ENCODE measurements at regions not wholly inside any gene's neighbourhood (a gene's known extent, or its start where the extent isn't known, plus 50 kb on each side); places are given as distances from the start of the nearest gene placed in this dataset.

DNA sequence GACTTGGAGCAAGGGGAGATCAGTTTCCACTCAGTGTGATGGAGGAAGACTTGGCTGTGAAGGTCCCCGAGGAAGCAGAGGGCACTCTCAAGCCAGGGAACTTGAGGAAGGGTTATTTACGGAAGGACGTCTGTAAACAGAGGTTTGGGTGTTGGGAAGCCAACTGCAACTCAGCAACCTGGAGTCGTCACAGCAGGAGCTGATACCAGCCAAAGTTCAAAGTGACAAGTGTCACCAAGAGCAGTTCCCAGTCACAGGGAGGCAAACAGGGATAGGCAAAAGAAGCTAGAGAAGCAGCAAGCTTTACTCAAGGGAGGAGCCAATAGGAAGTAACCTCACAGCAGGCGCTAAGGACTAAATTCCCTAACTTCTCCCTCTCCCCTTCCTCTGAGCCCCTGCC is 205.5 kb downstream of the EFNB2 start:
- ATAC-seq = no peak
- intact Hi-C loops (cut with DNase I) = no loop called here
- H3K9me3 ChIP-seq = no peaks in the 10 kb centered on the region
- H3K4me3 ChIP-seq = no peak overlapping the region
- TF ChIP-seq, protein P1, sequence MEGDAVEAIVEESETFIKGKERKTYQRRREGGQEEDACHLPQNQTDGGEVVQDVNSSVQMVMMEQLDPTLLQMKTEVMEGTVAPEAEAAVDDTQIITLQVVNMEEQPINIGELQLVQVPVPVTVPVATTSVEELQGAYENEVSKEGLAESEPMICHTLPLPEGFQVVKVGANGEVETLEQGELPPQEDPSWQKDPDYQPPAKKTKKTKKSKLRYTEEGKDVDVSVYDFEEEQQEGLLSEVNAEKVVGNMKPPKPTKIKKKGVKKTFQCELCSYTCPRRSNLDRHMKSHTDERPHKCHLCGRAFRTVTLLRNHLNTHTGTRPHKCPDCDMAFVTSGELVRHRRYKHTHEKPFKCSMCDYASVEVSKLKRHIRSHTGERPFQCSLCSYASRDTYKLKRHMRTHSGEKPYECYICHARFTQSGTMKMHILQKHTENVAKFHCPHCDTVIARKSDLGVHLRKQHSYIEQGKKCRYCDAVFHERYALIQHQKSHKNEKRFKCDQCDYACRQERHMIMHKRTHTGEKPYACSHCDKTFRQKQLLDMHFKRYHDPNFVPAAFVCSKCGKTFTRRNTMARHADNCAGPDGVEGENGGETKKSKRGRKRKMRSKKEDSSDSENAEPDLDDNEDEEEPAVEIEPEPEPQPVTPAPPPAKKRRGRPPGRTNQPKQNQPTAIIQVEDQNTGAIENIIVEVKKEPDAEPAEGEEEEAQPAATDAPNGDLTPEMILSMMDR (IDR thresholded peaks at IDR 0.05) = no peak
- no peak for TF ChIP-seq POLR2A (IDR thresholded peaks at IDR 0.05)
- H3K36me3 ChIP-seq = no peaks in the 10 kb centered on the region
- 15% methylated on average over 4 of the region's 5 CpGs for WGBS (ENCODE audit: insufficient coverage, low coverage, low lambda C conversion rate, missing lambda C conversion rate)
- H3K4me1 ChIP-seq = no peaks in the 10 kb centered on the region
- no peak overlapping the region for H3K27ac ChIP-seq
- no peak for DNase-seq
- H3K27me3 ChIP-seq = no peaks in the 10 kb centered on the region

DNA sequence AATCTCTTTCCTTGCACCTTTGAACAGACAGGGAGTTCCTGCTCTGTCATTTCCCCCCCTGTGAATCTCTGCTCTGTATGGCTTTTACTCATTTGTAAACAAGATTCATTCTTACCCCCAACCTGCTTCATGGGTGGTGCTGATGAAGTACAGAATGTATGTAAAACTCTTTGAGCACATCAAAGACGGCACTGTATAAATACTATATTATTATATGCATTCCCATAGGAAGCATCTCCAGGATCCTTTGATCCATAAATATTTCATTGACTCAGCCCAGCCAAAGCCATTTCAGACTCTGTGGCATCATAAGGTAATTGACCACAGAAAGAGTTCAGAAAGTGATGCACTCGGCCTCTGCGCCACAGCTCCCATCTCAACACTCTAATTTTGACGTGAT is 208.7 kb downstream of the EFNB2 start:
- H3K4me1 ChIP-seq = no peaks in the 10 kb centered on the region
- no peaks in the 10 kb centered on the region for H3K9me3 ChIP-seq
- 64% methylated on average over 4 of the region's 4 CpGs for WGBS (ENCODE audit: insufficient coverage, low coverage, low lambda C conversion rate, missing lambda C conversion rate)
- H3K27ac ChIP-seq = no peak overlapping the region
- ATAC-seq (no peak), DNase-seq (no peak)
- no peak overlapping the region for H3K4me3 ChIP-seq
- TF ChIP-seq, protein P1 (IDR thresholded peaks at IDR 0.05) = no peak
- no peak for TF ChIP-seq POLR2A (IDR thresholded peaks at IDR 0.05)
- intact Hi-C loops (cut with DNase I) = no loop called here
- no peaks in the 10 kb centered on the region for H3K36me3 ChIP-seq
- H3K27me3 ChIP-seq = no peaks in the 10 kb centered on the region

DNA sequence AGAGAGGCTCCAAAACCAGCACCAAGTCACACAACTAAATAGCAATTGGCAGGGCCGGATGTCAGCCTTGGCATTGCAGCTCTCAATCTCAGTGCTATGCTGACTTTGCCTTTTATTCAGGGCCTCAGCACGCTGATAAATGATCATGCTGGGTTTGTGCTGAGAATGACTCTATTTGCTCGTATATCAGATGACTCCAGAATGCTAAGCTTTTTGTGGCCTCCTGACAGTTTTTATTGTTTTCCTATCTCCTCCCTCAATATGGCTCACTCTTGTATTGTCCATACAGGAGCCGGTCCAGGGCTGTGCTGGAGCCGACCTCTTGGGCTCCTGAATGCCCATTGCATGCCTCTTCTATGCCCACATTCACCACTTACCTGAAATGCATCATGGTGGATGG is 211.0 kb downstream of the EFNB2 start:
- Histone ChIP-seq H3K4me3 (no peak overlapping the region), H3K4me1 (no peaks in the 10 kb centered on the region), H3K36me3 (no peaks in the 10 kb centered on the region), H3K9me3 (no peaks in the 10 kb centered on the region), H3K27ac (no peak overlapping the region), H3K27me3 (no peaks in the 10 kb centered on the region)
- intact Hi-C loops (cut with DNase I) = no loop called here
- ATAC-seq (no peak), DNase-seq (no peak)
- TF ChIP-seq POLR2A (IDR thresholded peaks at IDR 0.05) = no peak
- TF ChIP-seq, protein P1 (IDR thresholded peaks at IDR 0.05) = no peak
- WGBS (ENCODE audit: insufficient coverage, low coverage, low lambda C conversion rate, missing lambda C conversion rate) = 41% methylated on average over 4 of the region's 5 CpGs

DNA sequence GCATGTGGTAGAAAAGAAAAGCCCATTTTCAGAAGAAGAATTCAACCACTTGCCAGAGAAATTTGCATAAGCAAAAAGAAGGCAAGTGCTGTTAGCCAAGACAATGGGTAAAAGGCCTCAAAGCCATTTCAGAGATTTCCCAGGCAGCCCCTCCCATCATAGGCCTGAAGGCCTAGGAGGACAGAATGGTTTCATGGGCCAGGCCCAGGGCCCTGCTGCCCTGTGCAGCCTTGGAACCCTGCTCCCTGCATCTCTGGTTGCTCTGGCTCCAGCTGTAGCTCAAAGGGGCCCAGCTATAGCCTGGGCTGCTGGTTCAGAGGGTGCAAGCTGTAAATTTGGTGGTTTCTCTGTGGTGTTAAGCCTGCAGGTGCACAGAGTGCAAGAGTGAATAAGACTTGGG is 212.8 kb downstream of the EFNB2 start:
- Histone ChIP-seq H3K27ac (no peak overlapping the region), H3K9me3 (no peaks in the 10 kb centered on the region), H3K36me3 (no peaks in the 10 kb centered on the region), H3K4me1 (no peaks in the 10 kb centered on the region), H3K4me3 (no peak overlapping the region), H3K27me3 (no peaks in the 10 kb centered on the region)
- intact Hi-C loops (cut with DNase I) = no loop called here
- no peak for DNase-seq
- TF ChIP-seq POLR2A (IDR thresholded peaks at IDR 0.05) = no peak
- TF ChIP-seq, protein P1 (IDR thresholded peaks at IDR 0.05) = no peak
- no peak for ATAC-seq

DNA sequence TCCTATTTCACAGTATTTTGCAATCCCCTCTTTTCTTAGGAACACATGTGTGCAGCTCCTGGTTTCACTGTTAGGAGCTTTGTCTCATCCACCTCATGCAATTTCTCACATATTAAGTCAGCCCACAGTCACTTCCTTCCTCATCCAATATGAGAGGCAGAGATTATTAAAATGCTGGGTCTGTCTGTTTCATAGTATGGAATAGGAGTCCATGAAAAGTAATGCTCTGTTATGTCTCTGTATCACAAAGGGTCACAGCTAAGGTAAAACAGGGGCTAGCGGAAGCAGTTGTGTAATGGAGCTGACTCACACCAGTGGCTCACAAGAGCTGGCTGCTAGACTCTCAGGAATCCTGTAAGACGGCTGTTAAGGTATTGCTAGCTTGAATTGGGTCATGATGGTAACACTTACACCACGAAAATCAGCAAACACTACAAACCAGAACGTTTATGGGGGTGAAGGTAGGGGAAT is 216.5 kb downstream of the EFNB2 start:
- Histone ChIP-seq H3K4me1 (no peaks in the 10 kb centered on the region), H3K27ac (no peak overlapping the region), H3K27me3 (no peaks in the 10 kb centered on the region), H3K36me3 (no peaks in the 10 kb centered on the region), H3K9me3 (no peaks in the 10 kb centered on the region), H3K4me3 (no peak overlapping the region)
- intact Hi-C loops (cut with DNase I) = no loop called here
- DNase-seq = no peak
- 16% methylated on average over 4 of the region's 4 CpGs for WGBS (ENCODE audit: insufficient coverage, low coverage, low lambda C conversion rate, missing lambda C conversion rate)
- peak in 1 of 4 donors; percentile 30 for ATAC-seq
- no peak for TF ChIP-seq POLR2A (IDR thresholded peaks at IDR 0.05)
- TF ChIP-seq, protein P1 (IDR thresholded peaks at IDR 0.05) = no peak

Data from right lobe of liver (tissue), 6 donors.